ENCODE measurements at regions not wholly inside any gene's neighbourhood (a gene's known extent, or its start where the extent isn't known, plus 50 kb on each side); places are given as distances from the start of the nearest gene placed in this dataset.

DNA sequence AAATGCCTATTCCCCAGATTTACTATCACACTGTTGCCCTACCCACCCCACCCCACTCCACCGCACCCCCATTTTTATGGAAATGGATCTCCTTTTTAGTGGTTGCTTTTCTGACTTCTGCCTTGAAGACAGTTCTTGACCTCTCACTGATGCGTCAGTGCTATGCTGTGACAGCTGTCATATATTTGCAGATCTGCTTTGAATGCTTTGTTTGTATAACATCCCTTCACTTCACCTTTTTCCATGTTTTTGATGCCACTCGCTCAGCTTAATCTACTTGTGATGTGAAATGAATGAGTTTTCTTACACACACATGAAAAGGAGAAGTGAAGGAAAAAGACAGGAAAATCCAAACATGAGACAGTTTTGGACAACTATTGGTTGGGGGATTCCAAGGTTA, 731.0 kb downstream of the SLITRK6 start:
- Histone ChIP-seq H3K36me3 (ENCODE audit: insufficient read depth, low read length) (no peaks in the 10 kb centered on the region), H3K4me1 (ENCODE audit: insufficient read depth, low read length) (no peaks in the 10 kb centered on the region), H3K27ac (ENCODE audit: low read depth, low read length) (no peak overlapping the region), H3K4me3 (ENCODE audit: low read length in 2 of 2) (no peak overlapping the region), H3K9me3 (ENCODE audit: control insufficient read depth in 1 of 2, low read length in 2 of 2) (no peaks in the 10 kb centered on the region), H3K27me3 (ENCODE audit: insufficient read depth, low read length) (no peaks in the 10 kb centered on the region)
- no peak overlapping the region for H3K4me3 Mint-ChIP-seq
- CTCF ChIA-PET (ENCODE audit: partially characterized antibody): no interaction called here
- H3K9me3 Mint-ChIP-seq: peaks cover 0 to 12% (median 6%) of the 10 kb centered on the region in 8 donors
- intact Hi-C loops (cut with micrococcal nuclease): no loop called here
- no peaks in the 10 kb centered on the region for H3K4me1 Mint-ChIP-seq
- H3K27ac Mint-ChIP-seq: no peak overlapping the region
- H3K36me3 Mint-ChIP-seq: no peaks in the 10 kb centered on the region
- POLR2A ChIA-PET (ENCODE audit: partially characterized antibody): no interaction called here
- H3K27me3 Mint-ChIP-seq: no peaks in the 10 kb centered on the region
- no peak for DNase-seq

DNA sequence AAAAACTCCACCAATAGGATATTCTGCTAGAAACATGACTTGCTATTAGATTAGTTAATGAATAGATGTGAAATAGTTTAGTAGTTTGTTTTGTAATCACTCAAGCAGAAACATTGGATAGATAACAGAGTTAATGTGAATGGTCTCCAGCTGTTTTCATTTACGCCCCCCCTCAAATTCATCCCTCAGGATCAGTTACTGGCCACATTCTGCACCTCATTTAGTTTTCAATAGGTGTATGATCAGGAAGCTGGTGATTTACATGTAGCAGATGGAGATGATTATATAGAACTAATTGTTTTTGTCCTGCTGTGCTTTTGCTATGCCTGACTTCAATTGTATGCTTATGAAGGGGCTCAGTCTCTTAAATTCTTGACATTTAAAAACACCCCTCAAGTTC, 759.0 kb downstream of the SLITRK6 start:
- Mint-ChIP-seq H3K4me3 (no peak overlapping the region), H3K36me3 (no peaks in the 10 kb centered on the region), H3K27ac (no peak overlapping the region), H3K27me3 (no peaks in the 10 kb centered on the region), H3K9me3 (peaks cover 0 to 9% (median 1%) of the 10 kb centered on the region in 8 donors), H3K4me1 (no peaks in the 10 kb centered on the region)
- H3K36me3 ChIP-seq (ENCODE audit: insufficient read depth, low read length): no peaks in the 10 kb centered on the region
- intact Hi-C loops (cut with micrococcal nuclease): no loop called here
- POLR2A ChIA-PET (ENCODE audit: partially characterized antibody): no interaction called here
- H3K27me3 ChIP-seq (ENCODE audit: insufficient read depth, low read length): no peaks in the 10 kb centered on the region
- no peaks in the 10 kb centered on the region for H3K4me1 ChIP-seq (ENCODE audit: insufficient read depth, low read length)
- no peaks in the 10 kb centered on the region for H3K9me3 ChIP-seq (ENCODE audit: control insufficient read depth in 1 of 2, low read length in 2 of 2)
- CTCF ChIA-PET (ENCODE audit: partially characterized antibody): no interaction called here
- no peak overlapping the region for H3K27ac ChIP-seq (ENCODE audit: low read depth, low read length)
- H3K4me3 ChIP-seq (ENCODE audit: low read length in 2 of 2): no peak overlapping the region
- no peak for DNase-seq

- no peak for DNase-seq
- Histone ChIP-seq H3K4me3 (ENCODE audit: low read length in 2 of 2) (no peak overlapping the region), H3K36me3 (ENCODE audit: insufficient read depth, low read length) (no peaks in the 10 kb centered on the region), H3K4me1 (ENCODE audit: insufficient read depth, low read length) (no peaks in the 10 kb centered on the region), H3K9me3 (ENCODE audit: control insufficient read depth in 1 of 2, low read length in 2 of 2) (no peaks in the 10 kb centered on the region), H3K27me3 (ENCODE audit: insufficient read depth, low read length) (no peaks in the 10 kb centered on the region), H3K27ac (ENCODE audit: low read depth, low read length) (no peak overlapping the region)
- ChIA-PET CTCF (ENCODE audit: partially characterized antibody) (no interaction called here), POLR2A (ENCODE audit: partially characterized antibody) (no interaction called here)
- Mint-ChIP-seq H3K27me3 (no peaks in the 10 kb centered on the region), H3K9me3 (peaks cover 2 to 16% (median 10%) of the 10 kb centered on the region in 8 donors), H3K27ac (no peak overlapping the region), H3K4me3 (no peak overlapping the region), H3K4me1 (no peaks in the 10 kb centered on the region), H3K36me3 (no peaks in the 10 kb centered on the region)
- intact Hi-C loops (cut with micrococcal nuclease): no loop called here
Measured at GRCh38 chr13:85031771-85032170, 767.4 kb downstream of the SLITRK6 start.

DNA sequence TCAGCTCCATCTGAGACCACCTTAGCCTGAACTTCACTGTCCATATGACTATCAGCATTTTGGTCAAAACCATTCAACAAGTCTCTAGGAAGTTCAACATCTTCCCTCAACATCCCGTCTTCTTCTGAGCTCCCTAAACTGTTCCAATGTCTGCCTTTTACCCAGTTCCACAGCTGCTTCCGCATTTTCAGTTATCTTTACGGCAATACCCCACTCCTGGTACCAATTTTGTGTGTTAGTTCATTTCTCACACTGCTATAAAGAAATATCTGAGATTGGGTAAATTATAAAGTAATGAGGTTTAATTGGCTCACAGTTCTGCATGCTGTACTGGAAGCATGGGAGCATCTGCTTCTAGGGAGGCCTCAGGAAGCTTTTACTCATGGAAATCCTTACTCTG, 771.2 kb downstream of the SLITRK6 start:
- H3K27ac ChIP-seq (ENCODE audit: low read depth, low read length): no peak overlapping the region
- Mint-ChIP-seq H3K4me3 (no peak overlapping the region), H3K4me1 (no peaks in the 10 kb centered on the region), H3K27ac (no peak overlapping the region), H3K9me3 (peaks cover 2 to 16% (median 8%) of the 10 kb centered on the region in 8 donors), H3K36me3 (no peaks in the 10 kb centered on the region), H3K27me3 (no peaks in the 10 kb centered on the region)
- intact Hi-C loops (cut with micrococcal nuclease): no loop called here
- ChIA-PET CTCF (ENCODE audit: partially characterized antibody) (no interaction called here), POLR2A (ENCODE audit: partially characterized antibody) (no interaction called here)
- no peaks in the 10 kb centered on the region for H3K9me3 ChIP-seq (ENCODE audit: control insufficient read depth in 1 of 2, low read length in 2 of 2)
- no peak for DNase-seq
- no peaks in the 10 kb centered on the region for H3K4me1 ChIP-seq (ENCODE audit: insufficient read depth, low read length)
- H3K27me3 ChIP-seq (ENCODE audit: insufficient read depth, low read length): no peaks in the 10 kb centered on the region
- no peak overlapping the region for H3K4me3 ChIP-seq (ENCODE audit: low read length in 2 of 2)
- H3K36me3 ChIP-seq (ENCODE audit: insufficient read depth, low read length): no peaks in the 10 kb centered on the region

DNA sequence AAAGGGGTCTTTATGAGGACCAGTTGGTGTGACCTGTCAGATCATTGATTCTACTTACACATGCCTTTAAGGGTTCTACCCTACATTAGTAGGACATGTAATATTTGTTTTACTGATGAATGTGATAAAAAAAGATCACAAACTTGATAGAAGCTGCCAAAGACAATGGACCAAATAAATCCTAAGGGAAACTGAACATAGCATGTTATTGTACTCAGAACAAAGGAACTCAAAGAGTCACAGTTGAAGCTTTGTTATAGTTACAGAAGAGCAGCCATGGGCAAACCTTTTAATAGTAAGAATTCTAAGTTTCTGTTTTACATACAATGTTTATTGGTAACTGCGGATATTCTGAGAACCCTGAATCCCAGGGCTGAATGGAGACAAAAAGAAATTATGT, 780.1 kb downstream of the SLITRK6 start:
- ChIA-PET CTCF (ENCODE audit: partially characterized antibody) (no interaction called here), POLR2A (ENCODE audit: partially characterized antibody) (no interaction called here)
- intact Hi-C loops (cut with micrococcal nuclease): no loop called here
- H3K9me3 Mint-ChIP-seq: peaks cover 0 to 12% (median 3%) of the 10 kb centered on the region in 8 donors
- H3K27ac Mint-ChIP-seq: no peak overlapping the region
- DNase-seq: no peak
- no peaks in the 10 kb centered on the region for H3K9me3 ChIP-seq (ENCODE audit: control insufficient read depth in 1 of 2, low read length in 2 of 2)
- no peaks in the 10 kb centered on the region for H3K27me3 ChIP-seq (ENCODE audit: insufficient read depth, low read length)
- H3K27ac ChIP-seq (ENCODE audit: low read depth, low read length): no peak overlapping the region
- H3K36me3 Mint-ChIP-seq: no peaks in the 10 kb centered on the region
- H3K4me3 ChIP-seq (ENCODE audit: low read length in 2 of 2): no peak overlapping the region
- no peak overlapping the region for H3K4me3 Mint-ChIP-seq
- H3K4me1 ChIP-seq (ENCODE audit: insufficient read depth, low read length): no peaks in the 10 kb centered on the region
- no peaks in the 10 kb centered on the region for H3K36me3 ChIP-seq (ENCODE audit: insufficient read depth, low read length)
- no peaks in the 10 kb centered on the region for H3K27me3 Mint-ChIP-seq
- peaks cover 0 to 1% (median 0%) of the 10 kb centered on the region in 4 donors for H3K4me1 Mint-ChIP-seq

- Mint-ChIP-seq H3K9me3 (peaks cover 0 to 11% (median 3%) of the 10 kb centered on the region in 8 donors), H3K4me3 (no peak overlapping the region), H3K36me3 (no peaks in the 10 kb centered on the region), H3K27me3 (no peaks in the 10 kb centered on the region), H3K27ac (no peak overlapping the region), H3K4me1 (peaks cover 0 to 1% (median 0%) of the 10 kb centered on the region in 4 donors)
- no peak overlapping the region for H3K4me3 ChIP-seq (ENCODE audit: low read length in 2 of 2)
- H3K27me3 ChIP-seq (ENCODE audit: insufficient read depth, low read length): no peaks in the 10 kb centered on the region
- no peak for DNase-seq
- no peaks in the 10 kb centered on the region for H3K9me3 ChIP-seq (ENCODE audit: control insufficient read depth in 1 of 2, low read length in 2 of 2)
- ChIA-PET POLR2A (ENCODE audit: partially characterized antibody) (no interaction called here), CTCF (ENCODE audit: partially characterized antibody) (no interaction called here)
- no peaks in the 10 kb centered on the region for H3K4me1 ChIP-seq (ENCODE audit: insufficient read depth, low read length)
- intact Hi-C loops (cut with micrococcal nuclease): no loop called here
- no peaks in the 10 kb centered on the region for H3K36me3 ChIP-seq (ENCODE audit: insufficient read depth, low read length)
- H3K27ac ChIP-seq (ENCODE audit: low read depth, low read length): no peak overlapping the region
Measured at GRCh38 chr13:85013006-85013405, 786.2 kb downstream of the SLITRK6 start.

DNA sequence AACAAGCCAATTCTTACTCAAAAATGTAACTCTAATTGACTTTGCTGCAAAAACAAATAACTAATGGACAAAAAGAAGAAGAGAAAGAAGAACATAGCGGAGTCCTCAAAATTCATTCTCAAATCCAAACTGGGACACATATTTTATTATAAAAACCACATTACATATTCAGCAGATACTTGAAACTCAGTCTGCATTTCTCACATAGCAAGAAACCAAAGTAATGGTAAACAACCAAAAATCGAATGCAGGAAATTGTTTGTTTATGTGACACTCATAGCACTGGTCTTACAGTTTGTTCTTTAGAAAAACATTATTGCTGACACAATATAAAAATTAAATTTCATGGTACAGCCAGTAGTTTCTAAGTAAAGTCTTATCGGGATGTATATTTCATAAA, 789.8 kb downstream of the SLITRK6 start:
- H3K4me1 ChIP-seq (ENCODE audit: insufficient read depth, low read length): no peaks in the 10 kb centered on the region
- no peaks in the 10 kb centered on the region for H3K36me3 ChIP-seq (ENCODE audit: insufficient read depth, low read length)
- ChIA-PET CTCF (ENCODE audit: partially characterized antibody) (no interaction called here), POLR2A (ENCODE audit: partially characterized antibody) (no interaction called here)
- no peak overlapping the region for H3K4me3 Mint-ChIP-seq
- H3K27ac ChIP-seq (ENCODE audit: low read depth, low read length): no peak overlapping the region
- no peaks in the 10 kb centered on the region for H3K27me3 ChIP-seq (ENCODE audit: insufficient read depth, low read length)
- H3K9me3 ChIP-seq (ENCODE audit: control insufficient read depth in 1 of 2, low read length in 2 of 2): no peaks in the 10 kb centered on the region
- H3K27me3 Mint-ChIP-seq: no peaks in the 10 kb centered on the region
- H3K4me3 ChIP-seq (ENCODE audit: low read length in 2 of 2): no peak overlapping the region
- peaks cover 0 to 11% (median 2%) of the 10 kb centered on the region in 8 donors for H3K9me3 Mint-ChIP-seq
- DNase-seq: no peak
- H3K36me3 Mint-ChIP-seq: no peaks in the 10 kb centered on the region
- intact Hi-C loops (cut with micrococcal nuclease): no loop called here
- no peaks in the 10 kb centered on the region for H3K4me1 Mint-ChIP-seq
- no peak overlapping the region for H3K27ac Mint-ChIP-seq

GRCh38 chr13:84999252-84999651, 800.0 kb downstream of the SLITRK6 start:
- Histone ChIP-seq H3K4me3 (ENCODE audit: low read length in 2 of 2) (no peak overlapping the region), H3K27ac (ENCODE audit: low read depth, low read length) (no peak overlapping the region), H3K27me3 (ENCODE audit: insufficient read depth, low read length) (no peaks in the 10 kb centered on the region), H3K4me1 (ENCODE audit: insufficient read depth, low read length) (no peaks in the 10 kb centered on the region), H3K9me3 (ENCODE audit: control insufficient read depth in 1 of 2, low read length in 2 of 2) (no peaks in the 10 kb centered on the region), H3K36me3 (ENCODE audit: insufficient read depth, low read length) (no peaks in the 10 kb centered on the region)
- H3K36me3 Mint-ChIP-seq: no peaks in the 10 kb centered on the region
- H3K9me3 Mint-ChIP-seq: peaks cover 0 to 4% (median 2%) of the 10 kb centered on the region in 8 donors
- H3K4me1 Mint-ChIP-seq: no peaks in the 10 kb centered on the region
- POLR2A ChIA-PET (ENCODE audit: partially characterized antibody): no interaction called here
- no peaks in the 10 kb centered on the region for H3K27me3 Mint-ChIP-seq
- DNase-seq: no peak
- intact Hi-C loops (cut with micrococcal nuclease): no loop called here
- CTCF ChIA-PET (ENCODE audit: partially characterized antibody): no interaction called here
- H3K27ac Mint-ChIP-seq: no peak overlapping the region
- no peak overlapping the region for H3K4me3 Mint-ChIP-seq
